ENCODE measurements at regions not wholly inside any gene's neighbourhood (a gene's known extent, or its start where the extent isn't known, plus 50 kb on each side); places are given as distances from the start of the nearest gene placed in this dataset.

GRCh38 chr5:125785407-125785806 lies 637.8 kb upstream of the GRAMD2B start:
- no peak for DNase-seq (ENCODE audit: low spot score)
- no peak overlapping the region for H3K27ac ChIP-seq (ENCODE audit: low read depth, low read length, poor library complexity, severe bottlenecking)
- CTCF ChIA-PET (ENCODE audit: unreplicated experiment): no interaction called here
- no peak overlapping the region for H3K4me2 ChIP-seq (ENCODE audit: low read length)
- H4K20me1 ChIP-seq (ENCODE audit: insufficient read depth, low read length): no peaks in the 10 kb centered on the region
- no peaks in the 10 kb centered on the region for H3K9me2 ChIP-seq (ENCODE audit: insufficient read depth, low read length)
- TF ChIP-seq, protein P1, sequence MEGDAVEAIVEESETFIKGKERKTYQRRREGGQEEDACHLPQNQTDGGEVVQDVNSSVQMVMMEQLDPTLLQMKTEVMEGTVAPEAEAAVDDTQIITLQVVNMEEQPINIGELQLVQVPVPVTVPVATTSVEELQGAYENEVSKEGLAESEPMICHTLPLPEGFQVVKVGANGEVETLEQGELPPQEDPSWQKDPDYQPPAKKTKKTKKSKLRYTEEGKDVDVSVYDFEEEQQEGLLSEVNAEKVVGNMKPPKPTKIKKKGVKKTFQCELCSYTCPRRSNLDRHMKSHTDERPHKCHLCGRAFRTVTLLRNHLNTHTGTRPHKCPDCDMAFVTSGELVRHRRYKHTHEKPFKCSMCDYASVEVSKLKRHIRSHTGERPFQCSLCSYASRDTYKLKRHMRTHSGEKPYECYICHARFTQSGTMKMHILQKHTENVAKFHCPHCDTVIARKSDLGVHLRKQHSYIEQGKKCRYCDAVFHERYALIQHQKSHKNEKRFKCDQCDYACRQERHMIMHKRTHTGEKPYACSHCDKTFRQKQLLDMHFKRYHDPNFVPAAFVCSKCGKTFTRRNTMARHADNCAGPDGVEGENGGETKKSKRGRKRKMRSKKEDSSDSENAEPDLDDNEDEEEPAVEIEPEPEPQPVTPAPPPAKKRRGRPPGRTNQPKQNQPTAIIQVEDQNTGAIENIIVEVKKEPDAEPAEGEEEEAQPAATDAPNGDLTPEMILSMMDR (conservative IDR thresholded peaks at IDR 0.05; ENCODE audit: low read length): no peak
- TF ChIP-seq EZH2phosphoT487 (IDR thresholded peaks at IDR 0.05; ENCODE audit: borderline replicate concordance, low read depth, low read length): no peak
- no peak overlapping the region for H2AFZ ChIP-seq (ENCODE audit: low read length)
- H3K4me1 ChIP-seq (ENCODE audit: insufficient read depth, low read length, poor library complexity, severe bottlenecking): no peaks in the 10 kb centered on the region
- no peaks in the 10 kb centered on the region for H3K9me3 ChIP-seq (ENCODE audit: low read length)
- intact Hi-C loops (cut with micrococcal nuclease; ENCODE audit: unreplicated experiment): no loop called here
- H3K4me3 ChIP-seq (ENCODE audit: low read depth, low read length, poor library complexity, severe bottlenecking): no peak overlapping the region
- no peaks in the 10 kb centered on the region for H3K79me2 ChIP-seq (ENCODE audit: insufficient read depth, low read depth, low read length)
- H3K36me3 ChIP-seq (ENCODE audit: insufficient read depth, low read length): no peaks in the 10 kb centered on the region
- POLR2A ChIA-PET: no interaction called here
- BruUV-seq (replicated peaks): no TSS peak

- DNase-seq (ENCODE audit: low spot score): no peak
- H3K27ac ChIP-seq (ENCODE audit: low read depth, low read length, poor library complexity, severe bottlenecking): no peak overlapping the region
- no peak overlapping the region for H3K4me3 ChIP-seq (ENCODE audit: low read depth, low read length, poor library complexity, severe bottlenecking)
- ChIA-PET CTCF (ENCODE audit: unreplicated experiment) (no interaction called here), POLR2A (no interaction called here)
- intact Hi-C loops (cut with micrococcal nuclease; ENCODE audit: unreplicated experiment): no loop called here
- no peaks in the 10 kb centered on the region for H3K9me3 ChIP-seq (ENCODE audit: low read length)
- H3K4me2 ChIP-seq (ENCODE audit: low read length): no peak overlapping the region
- H3K4me1 ChIP-seq (ENCODE audit: insufficient read depth, low read length, poor library complexity, severe bottlenecking): no peaks in the 10 kb centered on the region
- no peaks in the 10 kb centered on the region for H3K79me2 ChIP-seq (ENCODE audit: insufficient read depth, low read depth, low read length)
- no peak overlapping the region for H2AFZ ChIP-seq (ENCODE audit: low read length)
- no TSS peak for BruUV-seq (replicated peaks)
- TF ChIP-seq, protein P1 (conservative IDR thresholded peaks at IDR 0.05; ENCODE audit: low read length): no peak
- TF ChIP-seq EZH2phosphoT487 (IDR thresholded peaks at IDR 0.05; ENCODE audit: borderline replicate concordance, low read depth, low read length): no peak
- no peaks in the 10 kb centered on the region for H4K20me1 ChIP-seq (ENCODE audit: insufficient read depth, low read length)
- no peaks in the 10 kb centered on the region for H3K36me3 ChIP-seq (ENCODE audit: insufficient read depth, low read length)
- H3K9me2 ChIP-seq (ENCODE audit: insufficient read depth, low read length): no peaks in the 10 kb centered on the region
Measured at GRCh38 chr5:125786021-125786420, 637.2 kb upstream of the GRAMD2B start.

DNA sequence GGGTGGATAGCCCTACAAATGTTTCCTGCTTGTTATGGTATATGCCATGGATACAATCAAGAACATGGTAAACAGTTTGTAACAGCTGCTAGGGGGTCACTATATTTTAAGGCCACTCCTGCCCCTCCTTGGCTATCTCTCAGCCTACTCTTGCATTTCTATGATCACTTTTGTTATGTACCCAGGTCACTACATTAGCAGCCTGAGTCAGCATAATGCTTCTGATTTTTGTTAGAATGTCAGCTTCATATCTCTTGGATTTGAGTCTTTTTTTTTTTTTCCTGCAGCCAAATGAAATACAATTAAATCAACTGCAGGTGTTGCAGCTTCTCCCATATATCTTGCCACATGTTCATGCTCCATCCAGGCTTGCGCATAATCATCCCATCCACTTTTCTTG lies 629.7 kb upstream of the GRAMD2B start:
- no TSS peak for BruUV-seq (replicated peaks)
- Histone ChIP-seq H3K9me3 (ENCODE audit: low read length) (no peaks in the 10 kb centered on the region), H3K4me1 (ENCODE audit: insufficient read depth, low read length, poor library complexity, severe bottlenecking) (no peaks in the 10 kb centered on the region), H3K9me2 (ENCODE audit: insufficient read depth, low read length) (no peaks in the 10 kb centered on the region), H4K20me1 (ENCODE audit: insufficient read depth, low read length) (no peaks in the 10 kb centered on the region), H3K27ac (ENCODE audit: low read depth, low read length, poor library complexity, severe bottlenecking) (no peak overlapping the region), H3K4me3 (ENCODE audit: low read depth, low read length, poor library complexity, severe bottlenecking) (no peak overlapping the region), H3K4me2 (ENCODE audit: low read length) (no peak overlapping the region), H2AFZ (ENCODE audit: low read length) (no peak overlapping the region), H3K36me3 (ENCODE audit: insufficient read depth, low read length) (no peaks in the 10 kb centered on the region), H3K79me2 (ENCODE audit: insufficient read depth, low read depth, low read length) (no peaks in the 10 kb centered on the region)
- ChIA-PET POLR2A (interaction anchor here (0.6 to 0.7 kb wide), 2 partner anchors 1394 to 1606 kb away, joined by 3 to 6 read pairs; no protein-coding TSS in a partner anchor), CTCF (ENCODE audit: unreplicated experiment) (no interaction called here)
- no peak for DNase-seq (ENCODE audit: low spot score)
- TF ChIP-seq, protein P1 (conservative IDR thresholded peaks at IDR 0.05; ENCODE audit: low read length): no peak
- no peak for TF ChIP-seq EZH2phosphoT487 (IDR thresholded peaks at IDR 0.05; ENCODE audit: borderline replicate concordance, low read depth, low read length)
- intact Hi-C loops (cut with micrococcal nuclease; ENCODE audit: unreplicated experiment): no loop called here
